ENCODE measurements at regions not wholly inside any gene's neighbourhood (a gene's known extent, or its start where the extent isn't known, plus 50 kb on each side); places are given as distances from the start of the nearest gene placed in this dataset.

DNA sequence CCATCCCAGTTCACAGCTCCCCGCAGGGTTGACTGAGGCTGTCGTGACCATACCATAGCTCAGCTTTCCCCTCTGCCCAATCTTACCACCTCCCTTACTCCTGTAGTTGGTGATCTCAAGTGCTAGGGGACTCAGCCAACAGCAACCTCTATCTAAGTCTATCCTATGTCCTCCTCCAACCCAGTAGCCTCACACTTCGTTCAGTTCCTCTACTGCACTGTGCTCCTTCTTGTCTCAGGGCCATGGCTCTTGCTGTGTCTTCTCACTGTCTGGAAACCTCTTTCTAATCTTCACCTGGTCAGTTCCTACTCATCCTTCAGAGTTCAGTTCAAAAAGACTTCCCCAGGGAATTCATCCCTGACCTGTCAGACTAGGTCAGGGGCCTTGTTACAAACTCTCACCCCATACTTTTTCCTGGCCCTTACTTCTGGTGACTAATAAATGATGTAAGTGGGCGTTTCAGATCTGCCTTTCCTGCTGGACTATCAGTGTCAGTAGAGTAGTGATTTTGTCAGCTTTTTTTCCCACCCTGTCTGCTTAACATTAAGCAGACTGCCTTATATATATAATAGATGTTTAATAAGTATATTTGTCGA is 53.6 kb upstream of the NR3C1 start:
- TF ChIP-seq, protein P1, sequence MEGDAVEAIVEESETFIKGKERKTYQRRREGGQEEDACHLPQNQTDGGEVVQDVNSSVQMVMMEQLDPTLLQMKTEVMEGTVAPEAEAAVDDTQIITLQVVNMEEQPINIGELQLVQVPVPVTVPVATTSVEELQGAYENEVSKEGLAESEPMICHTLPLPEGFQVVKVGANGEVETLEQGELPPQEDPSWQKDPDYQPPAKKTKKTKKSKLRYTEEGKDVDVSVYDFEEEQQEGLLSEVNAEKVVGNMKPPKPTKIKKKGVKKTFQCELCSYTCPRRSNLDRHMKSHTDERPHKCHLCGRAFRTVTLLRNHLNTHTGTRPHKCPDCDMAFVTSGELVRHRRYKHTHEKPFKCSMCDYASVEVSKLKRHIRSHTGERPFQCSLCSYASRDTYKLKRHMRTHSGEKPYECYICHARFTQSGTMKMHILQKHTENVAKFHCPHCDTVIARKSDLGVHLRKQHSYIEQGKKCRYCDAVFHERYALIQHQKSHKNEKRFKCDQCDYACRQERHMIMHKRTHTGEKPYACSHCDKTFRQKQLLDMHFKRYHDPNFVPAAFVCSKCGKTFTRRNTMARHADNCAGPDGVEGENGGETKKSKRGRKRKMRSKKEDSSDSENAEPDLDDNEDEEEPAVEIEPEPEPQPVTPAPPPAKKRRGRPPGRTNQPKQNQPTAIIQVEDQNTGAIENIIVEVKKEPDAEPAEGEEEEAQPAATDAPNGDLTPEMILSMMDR (IDR thresholded peaks at IDR 0.05): no peak
- TF ChIP-seq POLR2A (IDR thresholded peaks at IDR 0.05) (no peak), EP300 (IDR thresholded peaks at IDR 0.05) (no peak), POLR2AphosphoS5 (IDR thresholded peaks at IDR 0.05) (no peak)

Data from sigmoid colon (tissue), 4 donors.